ENCODE measurements at regions not wholly inside any gene's neighbourhood (a gene's known extent, or its start where the extent isn't known, plus 50 kb on each side); places are given as distances from the start of the nearest gene placed in this dataset.

- no peak for DNase-seq
These were observed 173.3 kb downstream of the SPATA31D1 start for GRCh38 chr9:82161876-82162275.

- DNase-seq = no peak
These were observed 175.6 kb downstream of the SPATA31D1 start for GRCh38 chr9:82164159-82164558.

- no peak for DNase-seq
These were observed 178.7 kb downstream of the SPATA31D1 start for GRCh38 chr9:82167296-82167695.

- DNase-seq = no peak
These were observed 180.0 kb downstream of the SPATA31D1 start for GRCh38 chr9:82168585-82168984.

GRCh38 chr9:82170866-82171265, 182.3 kb downstream of the SPATA31D1 start:
- no peak for DNase-seq

GRCh38 chr9:82171271-82171670, 182.7 kb downstream of the SPATA31D1 start:
- DNase-seq = no peak

- DNase-seq = no peak
These were observed 192.1 kb downstream of the SPATA31D1 start for GRCh38 chr9:82180711-82181110.

- no peak for DNase-seq
These were observed 194.7 kb downstream of the SPATA31D1 start for GRCh38 chr9:82183181-82183860.

- DNase-seq = no peak
These were observed 196.0 kb downstream of the SPATA31D1 start for GRCh38 chr9:82184524-82184923.

- DNase-seq = no peak
These were observed 200.2 kb downstream of the SPATA31D1 start for GRCh38 chr9:82188817-82189216.

GRCh38 chr9:82191082-82191770, 202.7 kb downstream of the SPATA31D1 start:
- DNase-seq = no peak

GRCh38 chr9:82192211-82192610, 203.6 kb downstream of the SPATA31D1 start:
- no peak for DNase-seq

- DNase-seq = no peak
These were observed 208.3 kb downstream of the SPATA31D1 start for GRCh38 chr9:82196622-82197441.

GRCh38 chr9:82201196-82201595, 212.6 kb downstream of the SPATA31D1 start:
- DNase-seq = no peak

- DNase-seq = no peak
These were observed 214.2 kb downstream of the SPATA31D1 start for GRCh38 chr9:82202808-82203207.

GRCh38 chr9:82206490-82206889, 217.9 kb downstream of the SPATA31D1 start:
- no peak for DNase-seq

GRCh38 chr9:82206946-82207345, 218.4 kb downstream of the SPATA31D1 start:
- no peak for DNase-seq

GRCh38 chr9:82208741-82209450, 220.3 kb downstream of the SPATA31D1 start:
- DNase-seq = no peak

GRCh38 chr9:82209797-82210470, 221.4 kb downstream of the SPATA31D1 start:
- no peak for DNase-seq

GRCh38 chr9:82212885-82213284, 224.3 kb downstream of the SPATA31D1 start:
- no peak for DNase-seq

- no peak for DNase-seq
These were observed 227.9 kb downstream of the SPATA31D1 start for GRCh38 chr9:82216435-82216834.

GRCh38 chr9:82223442-82223841, 234.9 kb downstream of the SPATA31D1 start:
- DNase-seq = no peak

All from midbrain (tissue), 1 donor.